ENCODE measurements at regions not wholly inside any gene's neighbourhood (a gene's known extent, or its start where the extent isn't known, plus 50 kb on each side); places are given as distances from the start of the nearest gene placed in this dataset.

- Histone ChIP-seq H3K9me3 (ENCODE audit: low read length) (no peaks in the 10 kb centered on the region), H3K4me2 (ENCODE audit: low read length) (no peak overlapping the region), H4K20me1 (ENCODE audit: insufficient read depth, low read length) (no peaks in the 10 kb centered on the region), H3K9me2 (ENCODE audit: low read depth, low read length) (no peaks in the 10 kb centered on the region), H2AFZ (ENCODE audit: low read length) (no peak overlapping the region), H3K4me3 (ENCODE audit: low read depth, low read length, poor library complexity, severe bottlenecking) (no peak overlapping the region), H3K4me1 (ENCODE audit: insufficient read depth, low read length, severe bottlenecking) (no peaks in the 10 kb centered on the region), H3F3A (ENCODE audit: insufficient read depth, low read length) (no peaks in the 10 kb centered on the region), H3K27me3 (ENCODE audit: insufficient read depth, low read length) (no peaks in the 10 kb centered on the region), H3K79me2 (ENCODE audit: insufficient read depth, low read length) (no peaks in the 10 kb centered on the region), H3K9ac (ENCODE audit: low read length) (no peak overlapping the region), H3K36me3 (ENCODE audit: insufficient read depth, low read length) (no peaks in the 10 kb centered on the region), H3K27ac (ENCODE audit: low read depth, low read length, poor library complexity, severe bottlenecking) (no peak overlapping the region)
- TF ChIP-seq EZH2 (IDR thresholded peaks at IDR 0.05; ENCODE audit: borderline replicate concordance, low read length) (no peak), CTCF (IDR thresholded peaks at IDR 0.05; ENCODE audit: low read length) (no peak)
Observed at GRCh38 chr4:36494747-36495146, 213.3 kb downstream of the DTHD1 start.

DNA sequence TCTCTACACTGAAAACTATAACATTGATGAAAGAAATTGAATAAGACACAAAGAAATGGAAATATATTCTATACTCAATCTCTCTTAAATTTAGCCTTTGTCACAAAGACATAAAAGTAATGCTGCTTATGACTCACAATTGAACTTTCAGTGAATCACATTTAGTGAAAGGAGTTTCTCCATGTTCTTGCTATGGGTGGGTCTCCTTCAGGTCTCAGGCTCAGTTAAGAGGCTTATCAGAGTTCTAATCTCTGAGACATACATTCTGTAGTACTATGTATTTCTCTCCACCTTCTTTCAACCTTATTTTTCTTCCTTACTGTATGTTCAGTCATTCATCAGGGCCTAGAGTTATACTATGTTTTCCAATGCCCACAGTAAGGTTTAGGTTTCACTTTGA, 220.9 kb downstream of the DTHD1 start:
- H3K36me3 ChIP-seq (ENCODE audit: insufficient read depth, low read length): no peaks in the 10 kb centered on the region
- H3F3A ChIP-seq (ENCODE audit: insufficient read depth, low read length): no peaks in the 10 kb centered on the region
- no peak for TF ChIP-seq EZH2 (IDR thresholded peaks at IDR 0.05; ENCODE audit: borderline replicate concordance, low read length)
- TF ChIP-seq CTCF (IDR thresholded peaks at IDR 0.05; ENCODE audit: low read length): no peak
- no peak overlapping the region for H3K27ac ChIP-seq (ENCODE audit: low read depth, low read length, poor library complexity, severe bottlenecking)
- no peak overlapping the region for H3K9ac ChIP-seq (ENCODE audit: low read length)
- no peaks in the 10 kb centered on the region for H3K4me1 ChIP-seq (ENCODE audit: insufficient read depth, low read length, severe bottlenecking)
- no peaks in the 10 kb centered on the region for H3K9me2 ChIP-seq (ENCODE audit: low read depth, low read length)
- no peak overlapping the region for H3K4me2 ChIP-seq (ENCODE audit: low read length)
- no peaks in the 10 kb centered on the region for H4K20me1 ChIP-seq (ENCODE audit: insufficient read depth, low read length)
- no peak overlapping the region for H3K4me3 ChIP-seq (ENCODE audit: low read depth, low read length, poor library complexity, severe bottlenecking)
- H3K27me3 ChIP-seq (ENCODE audit: insufficient read depth, low read length): no peaks in the 10 kb centered on the region
- no peaks in the 10 kb centered on the region for H3K79me2 ChIP-seq (ENCODE audit: insufficient read depth, low read length)
- no peaks in the 10 kb centered on the region for H3K9me3 ChIP-seq (ENCODE audit: low read length)
- no peak overlapping the region for H2AFZ ChIP-seq (ENCODE audit: low read length)

GRCh38 chr4:36508394-36508793, 227.0 kb downstream of the DTHD1 start:
- no peaks in the 10 kb centered on the region for H3K36me3 ChIP-seq (ENCODE audit: insufficient read depth, low read length)
- no peaks in the 10 kb centered on the region for H3K27me3 ChIP-seq (ENCODE audit: insufficient read depth, low read length)
- no peaks in the 10 kb centered on the region for H3K9me2 ChIP-seq (ENCODE audit: low read depth, low read length)
- no peak overlapping the region for H3K4me3 ChIP-seq (ENCODE audit: low read depth, low read length, poor library complexity, severe bottlenecking)
- H3K79me2 ChIP-seq (ENCODE audit: insufficient read depth, low read length): no peaks in the 10 kb centered on the region
- H3K4me2 ChIP-seq (ENCODE audit: low read length): no peak overlapping the region
- no peak overlapping the region for H2AFZ ChIP-seq (ENCODE audit: low read length)
- TF ChIP-seq EZH2 (IDR thresholded peaks at IDR 0.05; ENCODE audit: borderline replicate concordance, low read length): no peak
- no peaks in the 10 kb centered on the region for H3F3A ChIP-seq (ENCODE audit: insufficient read depth, low read length)
- H3K9me3 ChIP-seq (ENCODE audit: low read length): no peaks in the 10 kb centered on the region
- H4K20me1 ChIP-seq (ENCODE audit: insufficient read depth, low read length): no peaks in the 10 kb centered on the region
- no peak overlapping the region for H3K9ac ChIP-seq (ENCODE audit: low read length)
- no peaks in the 10 kb centered on the region for H3K4me1 ChIP-seq (ENCODE audit: insufficient read depth, low read length, severe bottlenecking)
- H3K27ac ChIP-seq (ENCODE audit: low read depth, low read length, poor library complexity, severe bottlenecking): no peak overlapping the region

DNA sequence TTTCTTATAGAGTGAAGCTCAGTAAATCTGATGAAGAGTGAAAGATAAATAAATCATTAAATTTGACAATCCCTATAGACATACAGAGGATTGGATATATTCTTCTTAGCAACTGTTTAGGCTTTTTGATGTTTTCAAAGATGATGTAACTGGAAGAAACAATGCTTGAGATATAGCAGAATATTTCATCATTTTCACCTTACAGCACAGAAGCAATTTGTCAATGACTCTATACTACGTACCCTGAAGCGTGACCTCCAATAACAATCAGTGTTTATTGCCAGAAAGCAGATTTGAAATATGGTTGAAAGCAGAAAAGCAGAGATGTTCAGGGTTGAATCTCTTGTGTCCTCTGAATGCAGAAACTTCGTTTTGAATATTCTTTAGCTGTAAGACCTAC, 228.4 kb downstream of the DTHD1 start:
- Histone ChIP-seq H3K27ac (ENCODE audit: low read depth, low read length, poor library complexity, severe bottlenecking) (no peak overlapping the region), H3K9me2 (ENCODE audit: low read depth, low read length) (no peaks in the 10 kb centered on the region), H3K36me3 (ENCODE audit: insufficient read depth, low read length) (no peaks in the 10 kb centered on the region), H3K4me2 (ENCODE audit: low read length) (no peak overlapping the region), H4K20me1 (ENCODE audit: insufficient read depth, low read length) (no peaks in the 10 kb centered on the region), H3F3A (ENCODE audit: insufficient read depth, low read length) (no peaks in the 10 kb centered on the region), H2AFZ (ENCODE audit: low read length) (no peak overlapping the region), H3K4me1 (ENCODE audit: insufficient read depth, low read length, severe bottlenecking) (no peaks in the 10 kb centered on the region), H3K27me3 (ENCODE audit: insufficient read depth, low read length) (no peaks in the 10 kb centered on the region), H3K9ac (ENCODE audit: low read length) (no peak overlapping the region), H3K4me3 (ENCODE audit: low read depth, low read length, poor library complexity, severe bottlenecking) (no peak overlapping the region), H3K9me3 (ENCODE audit: low read length) (no peaks in the 10 kb centered on the region), H3K79me2 (ENCODE audit: insufficient read depth, low read length) (no peaks in the 10 kb centered on the region)
- no peak for TF ChIP-seq EZH2 (IDR thresholded peaks at IDR 0.05; ENCODE audit: borderline replicate concordance, low read length)
- TF ChIP-seq CTCF (IDR thresholded peaks at IDR 0.05; ENCODE audit: low read length): no peak

Data from OCI-LY1 (cell line).